Activated naive CD4-positive, alpha-beta T cell treated with anti-CD3 and anti-CD28 coated beads for 36 hours (primary cell): ENCODE measurements at regions not wholly inside any gene's neighbourhood (a gene's known extent, or its start where the extent isn't known, plus 50 kb on each side); places are given as distances from the start of the nearest gene placed in this dataset.

Experiments used
- CTCF ChIA-PET: fragments of 350-600 bp; sonication (Branson Sonifier 250); formaldehyde crosslinking; loops from one replicate; lab custom pipeline; 2021; ENCODE audit warnings: antibody characterized with exemption; lab: Charles Lee
- DNase-seq: peaks from one replicate; pipeline ENCODE4 v3.0.0-alpha.2; 2020
- H3K27ac Mint-ChIP-seq: one replicate; pipeline ENCODE4 v1.8.0; 2021; ENCODE audit warnings: mild to moderate bottlenecking, mixed read lengths
- H3K27me3 Mint-ChIP-seq: one replicate; pipeline ENCODE4 v1.8.0; 2021; ENCODE audit warnings: low read depth, mixed read lengths
- H3K36me3 Mint-ChIP-seq: one replicate; pipeline ENCODE4 v1.8.0; 2021; ENCODE audit warnings: low read depth, mixed read lengths
- H3K4me1 Mint-ChIP-seq: one replicate; pipeline ENCODE4 v1.8.0; 2021; ENCODE audit warnings: low read depth, mixed read lengths
- H3K4me3 Mint-ChIP-seq: one replicate; pipeline ENCODE4 v1.8.0; 2021; ENCODE audit warnings: mild to moderate bottlenecking, moderate library complexity, mixed read lengths
- H3K9me3 Mint-ChIP-seq: one replicate; pipeline ENCODE4 v1.8.0; 2021; ENCODE audit warnings: mixed read lengths
- intact Hi-C: fragments of 100-400 bp; cut with micrococcal nuclease; formaldehyde crosslinking; loops from one replicate; pipeline ENCODE4 v1.15.1; 2023

DNA sequence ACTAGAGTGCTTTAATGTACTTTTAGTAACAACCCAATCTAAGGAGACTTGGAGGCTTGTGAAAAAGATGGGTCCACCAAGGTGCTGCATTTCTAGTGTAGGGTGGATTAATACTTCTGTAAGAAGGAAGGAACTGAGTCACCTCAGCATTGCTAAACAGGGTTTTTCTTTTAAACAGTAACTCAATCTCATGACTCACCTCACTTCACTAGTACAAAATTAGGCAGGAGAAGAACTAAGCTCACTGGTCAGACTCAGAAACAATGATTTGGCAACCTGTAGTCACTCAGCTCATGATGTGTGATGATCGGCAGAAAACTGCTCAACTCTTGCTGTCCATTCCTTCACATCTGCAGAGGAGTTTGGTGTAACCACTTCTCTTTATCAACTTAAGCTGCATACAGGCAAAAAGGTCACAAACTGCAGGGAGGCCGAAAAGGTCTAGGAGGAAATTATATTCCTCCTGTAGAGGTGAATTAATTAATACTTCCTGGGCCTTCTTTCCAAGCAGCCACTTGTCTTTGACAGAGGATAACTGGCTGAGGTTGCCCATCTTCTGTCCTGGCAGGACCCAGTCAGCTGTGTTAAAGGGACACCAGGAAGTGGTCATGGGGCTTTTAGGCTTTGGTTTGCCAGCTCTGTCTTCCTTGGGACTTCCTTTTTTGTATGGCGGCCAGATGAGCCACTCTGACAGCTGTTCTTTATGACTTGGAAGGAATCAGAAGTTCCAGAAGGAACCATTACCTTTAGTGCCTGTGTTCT lies 466.9 kb downstream of the FUT8 start:
- Mint-ChIP-seq H3K4me3 (no peak overlapping the region), H3K9me3 (peaks cover 5% of the 10 kb centered on the region), H3K4me1 (peaks cover 31% of the 10 kb centered on the region), H3K27ac (peak overlapping the region; percentile 48), H3K36me3 (no peaks in the 10 kb centered on the region), H3K27me3 (no peaks in the 10 kb centered on the region)
- DNase-seq = peak; percentile 18
- CTCF ChIA-PET = interaction anchor here (0.5 to 2.3 kb wide), 6 partner anchors 8 to 611 kb away, joined by 3 to 11 read pairs (median 3); no protein-coding TSS in a partner anchor
- intact Hi-C loops = loop anchor here (1.0 to 2.0 kb wide), 6 partner anchors 13 to 543 kb away; no protein-coding TSS in a partner anchor

DNA sequence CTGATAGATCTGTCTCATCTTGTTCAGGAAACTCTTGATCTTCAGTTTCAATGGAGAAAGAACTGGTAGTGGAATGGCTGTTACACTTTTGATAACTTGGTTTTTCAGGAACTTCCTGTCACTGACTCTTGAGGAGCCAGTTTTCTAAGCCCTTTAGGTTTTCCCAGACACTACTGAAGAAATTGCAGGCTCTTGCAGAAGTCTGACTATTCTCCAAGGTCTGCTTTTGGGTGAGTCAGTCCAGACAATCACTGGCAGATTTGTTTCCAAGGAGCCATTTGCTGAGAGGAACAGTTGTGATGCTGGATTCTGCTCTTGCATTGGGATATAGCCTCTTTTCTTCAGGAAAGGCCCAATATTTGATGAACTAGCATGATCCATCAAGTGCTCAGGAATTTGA lies 468.0 kb downstream of the FUT8 start:
- Mint-ChIP-seq H3K4me3 (no peak overlapping the region), H3K36me3 (no peaks in the 10 kb centered on the region), H3K27me3 (no peaks in the 10 kb centered on the region), H3K9me3 (peaks cover 5% of the 10 kb centered on the region), H3K4me1 (peaks cover 31% of the 10 kb centered on the region), H3K27ac (no peak overlapping the region)
- intact Hi-C loops = no loop called here
- no peak for DNase-seq
- CTCF ChIA-PET = interaction anchor here (0.6 to 1.7 kb wide), 3 partner anchors 26 to 465 kb away, joined by 3 read pairs; no protein-coding TSS in a partner anchor

DNA sequence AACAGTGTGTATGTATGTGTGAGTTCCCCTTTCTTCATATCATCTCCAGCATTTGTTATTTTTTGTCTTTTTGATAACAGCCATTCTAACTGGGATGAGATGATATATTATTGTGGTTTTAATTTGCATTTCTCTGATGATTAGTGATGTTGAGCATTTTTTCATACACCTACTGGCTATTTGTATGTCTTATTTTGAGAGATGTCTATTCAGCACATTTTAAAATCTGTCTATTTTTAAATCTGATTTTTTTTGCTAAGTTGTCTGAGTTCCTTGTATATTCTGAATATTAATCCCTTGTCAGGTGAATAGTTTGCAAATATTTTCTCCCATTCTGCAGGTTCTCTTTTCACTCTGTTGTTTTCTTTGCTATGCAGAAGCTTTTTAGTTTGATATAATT lies 469.1 kb downstream of the FUT8 start:
- Mint-ChIP-seq H3K27me3 (no peaks in the 10 kb centered on the region), H3K36me3 (no peaks in the 10 kb centered on the region), H3K4me3 (no peak overlapping the region), H3K27ac (no peak overlapping the region), H3K9me3 (peaks cover 5% of the 10 kb centered on the region), H3K4me1 (peaks cover 31% of the 10 kb centered on the region)
- DNase-seq = no peak
- CTCF ChIA-PET = interaction anchor here (0.6 kb wide), 1 partner anchor 34 kb away, joined by 3 read pairs; no protein-coding TSS in a partner anchor
- intact Hi-C loops = no loop called here

DNA sequence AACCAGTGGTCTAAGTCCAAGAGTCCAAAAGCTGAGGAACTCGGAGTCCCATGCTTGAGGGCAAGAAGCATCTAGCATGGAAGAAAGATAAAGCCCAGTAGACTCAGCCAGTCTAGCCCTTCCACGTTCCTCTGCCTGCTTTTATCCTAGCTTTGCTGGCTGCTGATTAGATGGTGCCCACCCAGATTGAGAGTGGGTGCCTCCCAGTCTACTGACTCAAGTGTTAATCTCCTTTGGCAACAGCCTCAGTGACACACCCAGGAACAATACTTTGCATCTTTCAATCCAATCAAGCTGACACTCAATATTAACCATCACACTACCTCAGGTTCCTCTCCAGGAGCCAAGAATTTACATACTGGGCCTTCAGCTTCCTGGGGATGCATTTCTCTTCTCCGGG lies 476.1 kb downstream of the FUT8 start:
- CTCF ChIA-PET = interaction anchor here (0.6 kb wide), 1 partner anchor 69 kb away, joined by 3 read pairs; no protein-coding TSS in a partner anchor
- H3K4me1 Mint-ChIP-seq = no peaks in the 10 kb centered on the region

DNA sequence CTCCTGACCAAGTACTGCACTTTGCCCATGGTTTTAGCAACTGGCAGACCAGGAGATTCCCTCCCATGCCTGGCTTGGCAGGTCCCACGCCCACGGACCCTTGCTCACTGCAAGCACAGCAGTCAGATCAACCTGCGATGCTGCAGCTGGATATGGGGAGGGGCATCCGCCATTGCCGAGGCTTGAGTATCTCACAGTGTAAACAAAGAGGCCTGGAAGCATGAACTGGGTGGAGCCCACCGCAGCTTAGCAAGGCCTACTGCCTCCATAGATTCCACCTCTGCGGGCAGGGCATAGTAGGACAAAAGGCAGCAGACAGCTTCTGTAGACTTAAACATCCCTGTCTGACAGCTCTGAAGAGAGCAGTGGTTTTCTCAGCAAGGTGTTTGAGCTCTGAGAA lies 479.8 kb downstream of the FUT8 start:
- Mint-ChIP-seq H3K4me3 (no peak overlapping the region), H3K9me3 (peaks cover 17% of the 10 kb centered on the region), H3K36me3 (no peaks in the 10 kb centered on the region), H3K27me3 (no peaks in the 10 kb centered on the region), H3K4me1 (no peaks in the 10 kb centered on the region), H3K27ac (no peak overlapping the region)
- DNase-seq = no peak
- intact Hi-C loops = no loop called here
- CTCF ChIA-PET = no interaction called here

More for the DNA sequence above, 476.1 kb downstream of the FUT8 start:
- H3K36me3 Mint-ChIP-seq = no peaks in the 10 kb centered on the region
- H3K27me3 Mint-ChIP-seq = no peaks in the 10 kb centered on the region
- peaks cover 6% of the 10 kb centered on the region for H3K9me3 Mint-ChIP-seq
- H3K27ac Mint-ChIP-seq = no peak overlapping the region
- H3K4me3 Mint-ChIP-seq = no peak overlapping the region
- DNase-seq = no peak
- intact Hi-C loops = no loop called here

GRCh38 chr14:65900164-65900563 lies 487.6 kb downstream of the FUT8 start:
- Mint-ChIP-seq H3K27me3 (no peaks in the 10 kb centered on the region), H3K27ac (no peak overlapping the region), H3K9me3 (peaks cover 16% of the 10 kb centered on the region), H3K4me3 (no peak overlapping the region), H3K36me3 (no peaks in the 10 kb centered on the region), H3K4me1 (no peaks in the 10 kb centered on the region)
- CTCF ChIA-PET = interaction anchor here (1.1 kb wide), 1 partner anchor 61 kb away, joined by 3 read pairs; no protein-coding TSS in a partner anchor
- intact Hi-C loops = no loop called here
- no peak for DNase-seq

DNA sequence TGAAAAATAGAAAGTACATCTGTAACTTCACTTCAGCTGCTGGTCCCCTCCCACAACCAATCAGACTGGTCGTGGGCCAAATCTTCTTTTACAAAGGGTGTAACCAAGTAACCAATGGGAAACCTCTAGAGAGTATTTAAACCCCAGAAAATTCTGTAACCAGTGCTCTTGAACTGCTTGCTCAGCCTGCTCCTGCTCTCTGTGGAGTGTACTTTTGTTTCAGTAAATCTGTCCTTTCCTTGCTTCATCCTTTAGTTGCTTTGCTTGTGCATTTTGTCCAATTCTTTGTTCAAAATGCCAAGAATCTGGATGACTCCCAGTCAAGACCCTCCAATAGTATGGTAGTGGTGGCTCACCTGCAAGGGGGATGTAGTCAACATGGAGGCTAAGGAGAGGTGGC lies 489.1 kb downstream of the FUT8 start:
- Mint-ChIP-seq H3K9me3 (peaks cover 14% of the 10 kb centered on the region), H3K4me1 (no peaks in the 10 kb centered on the region), H3K27me3 (no peaks in the 10 kb centered on the region), H3K4me3 (no peak overlapping the region), H3K27ac (no peak overlapping the region), H3K36me3 (no peaks in the 10 kb centered on the region)
- DNase-seq = no peak
- intact Hi-C loops = no loop called here
- CTCF ChIA-PET = no interaction called here

DNA sequence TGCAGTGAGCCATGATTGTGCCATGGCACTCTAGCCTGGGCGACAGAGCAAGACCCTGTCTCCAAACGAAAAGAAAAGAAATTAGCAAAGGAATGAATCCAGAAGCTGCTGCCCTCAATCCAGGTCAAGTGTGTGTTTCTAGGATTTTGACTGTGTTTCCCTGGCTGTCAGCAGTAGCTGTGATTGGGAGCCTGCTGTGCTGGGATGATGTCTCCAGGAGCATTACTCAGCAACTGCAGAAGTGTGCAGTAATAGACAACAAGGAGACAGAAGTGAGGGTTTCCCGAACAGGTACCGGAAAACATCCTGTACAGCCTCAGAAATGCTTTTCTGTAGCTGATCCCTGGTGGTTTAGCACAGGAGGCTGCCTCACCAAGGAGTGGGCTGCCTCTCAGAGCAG lies 492.5 kb downstream of the FUT8 start:
- Mint-ChIP-seq H3K27me3 (no peaks in the 10 kb centered on the region), H3K36me3 (no peaks in the 10 kb centered on the region), H3K27ac (no peak overlapping the region), H3K4me1 (peaks cover 10% of the 10 kb centered on the region), H3K4me3 (no peak overlapping the region), H3K9me3 (peaks cover 5% of the 10 kb centered on the region)
- no peak for DNase-seq
- CTCF ChIA-PET = interaction anchor here (0.6 kb wide), 1 partner anchor 1904 kb away, joined by 3 read pairs; no protein-coding TSS in a partner anchor
- intact Hi-C loops = no loop called here

DNA sequence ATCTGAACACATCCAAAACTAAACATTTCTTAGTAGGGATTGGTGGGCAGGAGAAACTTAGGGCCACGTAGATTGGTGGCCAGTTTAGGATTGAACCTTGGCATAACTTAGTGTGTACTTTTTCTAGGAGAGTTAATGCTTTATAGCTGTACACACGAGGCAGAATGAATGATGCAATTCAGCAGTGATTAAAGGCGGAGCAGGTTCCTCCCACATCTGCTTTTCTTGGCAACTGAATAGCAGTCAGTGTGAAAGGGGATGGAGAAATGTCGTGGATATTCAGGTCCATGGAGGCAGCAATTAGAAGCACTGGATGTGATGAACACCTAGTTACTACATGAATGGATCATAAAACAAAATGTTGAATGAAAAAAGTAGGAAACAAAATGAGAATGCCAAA lies 493.8 kb downstream of the FUT8 start:
- no peak for DNase-seq
- H3K27ac Mint-ChIP-seq = no peak overlapping the region
- no peak overlapping the region for H3K4me3 Mint-ChIP-seq
- H3K4me1 Mint-ChIP-seq = peaks cover 10% of the 10 kb centered on the region
- no peaks in the 10 kb centered on the region for H3K36me3 Mint-ChIP-seq
- no peaks in the 10 kb centered on the region for H3K27me3 Mint-ChIP-seq
- intact Hi-C loops = no loop called here
- CTCF ChIA-PET = interaction anchor here (1.2 kb wide), 1 partner anchor 26 kb away, joined by 3 read pairs; no protein-coding TSS in a partner anchor
- no peaks in the 10 kb centered on the region for H3K9me3 Mint-ChIP-seq

GRCh38 chr14:65906948-65907347 lies 494.4 kb downstream of the FUT8 start:
- intact Hi-C loops = no loop called here
- Mint-ChIP-seq H3K4me1 (peaks cover 10% of the 10 kb centered on the region), H3K27ac (no peak overlapping the region), H3K27me3 (no peaks in the 10 kb centered on the region), H3K9me3 (no peaks in the 10 kb centered on the region), H3K36me3 (no peaks in the 10 kb centered on the region), H3K4me3 (no peak overlapping the region)
- CTCF ChIA-PET = interaction anchor here (1.2 kb wide), 1 partner anchor 26 kb away, joined by 3 read pairs; no protein-coding TSS in a partner anchor
- no peak for DNase-seq

DNA sequence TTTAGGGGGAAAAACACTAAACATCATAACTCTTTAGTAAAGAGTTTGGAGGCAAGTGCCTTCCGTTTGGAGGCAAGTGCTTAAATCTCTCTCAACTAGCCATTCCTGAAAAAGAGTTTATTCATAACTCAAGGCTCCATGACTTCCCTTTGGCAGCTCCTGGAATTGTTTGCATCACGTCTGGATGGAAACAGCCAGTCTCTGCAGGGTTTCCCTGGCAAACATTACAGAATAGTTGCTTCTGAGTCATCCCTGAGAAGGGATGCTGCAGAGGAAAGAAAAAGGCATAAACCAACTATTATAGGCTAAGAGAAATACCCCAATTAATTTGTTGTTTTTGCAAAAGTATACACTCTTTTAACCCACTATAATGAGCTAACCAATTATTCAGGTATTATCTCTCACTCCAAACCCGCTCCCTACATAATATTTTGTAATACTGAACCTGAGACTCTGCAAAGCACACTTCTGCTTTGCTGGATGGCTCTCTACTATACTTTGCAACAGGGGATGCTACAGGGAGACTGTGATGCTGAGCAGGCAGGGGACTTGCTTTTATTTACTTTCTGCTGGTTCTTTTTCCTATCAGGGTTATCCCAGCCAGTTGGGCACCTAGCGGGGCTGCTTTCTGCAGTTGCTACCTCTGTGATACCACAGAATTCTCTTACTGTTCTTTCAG lies 497.7 kb downstream of the FUT8 start:
- no peak for DNase-seq
- H3K27me3 Mint-ChIP-seq = no peaks in the 10 kb centered on the region
- no peak overlapping the region for H3K27ac Mint-ChIP-seq
- H3K36me3 Mint-ChIP-seq = no peaks in the 10 kb centered on the region
- CTCF ChIA-PET = no interaction called here
- H3K4me3 Mint-ChIP-seq = no peak overlapping the region
- peaks cover 24% of the 10 kb centered on the region for H3K4me1 Mint-ChIP-seq
- H3K9me3 Mint-ChIP-seq = no peaks in the 10 kb centered on the region
- intact Hi-C loops = no loop called here

GRCh38 chr14:65915125-65915524 lies 502.6 kb downstream of the FUT8 start:
- H3K4me1 Mint-ChIP-seq = peaks cover 17% of the 10 kb centered on the region

More at GRCh38 chr14:65915125-65915524, 502.6 kb downstream of the FUT8 start:
- CTCF ChIA-PET = no interaction called here
- no peaks in the 10 kb centered on the region for H3K9me3 Mint-ChIP-seq
- no peaks in the 10 kb centered on the region for H3K36me3 Mint-ChIP-seq
- intact Hi-C loops = no loop called here
- DNase-seq = no peak
- no peaks in the 10 kb centered on the region for H3K27me3 Mint-ChIP-seq
- no peak overlapping the region for H3K27ac Mint-ChIP-seq
- no peak overlapping the region for H3K4me3 Mint-ChIP-seq
